KMS-11 (cell line): ENCODE measurements at regions not wholly inside any gene's neighbourhood (a gene's known extent, or its start where the extent isn't known, plus 50 kb on each side); places are given as distances from the start of the nearest gene placed in this dataset.

Experiments used
- H2AFZ ChIP-seq: fragments of 200-600 bp; sonication (generic); 2 replicates; pipeline ENCODE4 v1.6.1; 2016; ENCODE audit warnings: antibody characterized with exemption, mixed run types, low read depth
- H3K27ac ChIP-seq: fragments of 200-600 bp; sonication (generic); 2 replicates; pipeline ENCODE4 v1.6.1; 2016; ENCODE audit warnings: mild to moderate bottlenecking, mixed run types
- H3K27me3 ChIP-seq: fragments of 200-600 bp; sonication (generic); 2 replicates; pipeline ENCODE4 v1.6.1; 2017; ENCODE audit warnings: mild to moderate bottlenecking, low read depth, mixed run types, moderate library complexity; ENCODE audit not compliant: insufficient read depth
- H3K36me3 ChIP-seq: fragments of 200-600 bp; sonication (generic); 2 replicates; pipeline ENCODE4 v1.6.1; 2017; ENCODE audit warnings: mild to moderate bottlenecking, mixed run types; ENCODE audit not compliant: insufficient read depth
- H3K4me1 ChIP-seq: fragments of 200-600 bp; sonication (generic); 2 replicates; pipeline ENCODE4 v1.6.1; 2016; ENCODE audit warnings: mild to moderate bottlenecking, low read depth, mixed run types; ENCODE audit not compliant: poor library complexity, severe bottlenecking
- H3K4me2 ChIP-seq: fragments of 200-600 bp; sonication (generic); 2 replicates; pipeline ENCODE4 v1.7.0; 2016; ENCODE audit warnings: mild to moderate bottlenecking, mixed run types
- H3K4me3 ChIP-seq: fragments of 200-600 bp; sonication (generic); IDR thresholded peaks from 2 replicates; pipeline ENCODE4 v1.6.1; 2017; ENCODE audit warnings: low read depth, low read length, mixed read lengths; ENCODE audit not compliant: insufficient read depth
- H3K79me2 ChIP-seq: fragments of 200-600 bp; sonication (generic); 2 replicates; pipeline ENCODE4 v1.6.1; 2016; ENCODE audit warnings: low read depth, mixed run types; ENCODE audit not compliant: insufficient read depth
- H3K9ac ChIP-seq: fragments of 200-600 bp; sonication (generic); 2 replicates; pipeline ENCODE4 v1.6.1; 2016; ENCODE audit warnings: mild to moderate bottlenecking, mixed run types
- H4K20me1 ChIP-seq: fragments of 200-600 bp; sonication (generic); 2 replicates; pipeline ENCODE4 v1.6.1; 2016; ENCODE audit warnings: mild to moderate bottlenecking, mixed run types; ENCODE audit not compliant: insufficient read depth
- TF ChIP-seq, protein P1 (sequence below): fragments of 200-600 bp; sonication (generic); conservative IDR thresholded peaks from 2 replicates; pipeline ENCODE4 v1.6.1; 2017; ENCODE audit warnings: low read depth, mild to moderate bottlenecking, antibody characterized with exemption, low read length, moderate library complexity, mixed read lengths

GRCh38 chr3:6580808-6581207 lies 280.1 kb upstream of the GRM7 start:
- Histone ChIP-seq H2AFZ (no peak overlapping the region), H3K4me3 (no peak overlapping the region), H3K27me3 (no peaks in the 10 kb centered on the region), H4K20me1 (no peaks in the 10 kb centered on the region), H3K36me3 (no peaks in the 10 kb centered on the region), H3K4me1 (no peaks in the 10 kb centered on the region), H3K9ac (no peak overlapping the region), H3K27ac (no peak overlapping the region), H3K79me2 (no peaks in the 10 kb centered on the region), H3K4me2 (no peak overlapping the region)
- TF ChIP-seq, protein P1, sequence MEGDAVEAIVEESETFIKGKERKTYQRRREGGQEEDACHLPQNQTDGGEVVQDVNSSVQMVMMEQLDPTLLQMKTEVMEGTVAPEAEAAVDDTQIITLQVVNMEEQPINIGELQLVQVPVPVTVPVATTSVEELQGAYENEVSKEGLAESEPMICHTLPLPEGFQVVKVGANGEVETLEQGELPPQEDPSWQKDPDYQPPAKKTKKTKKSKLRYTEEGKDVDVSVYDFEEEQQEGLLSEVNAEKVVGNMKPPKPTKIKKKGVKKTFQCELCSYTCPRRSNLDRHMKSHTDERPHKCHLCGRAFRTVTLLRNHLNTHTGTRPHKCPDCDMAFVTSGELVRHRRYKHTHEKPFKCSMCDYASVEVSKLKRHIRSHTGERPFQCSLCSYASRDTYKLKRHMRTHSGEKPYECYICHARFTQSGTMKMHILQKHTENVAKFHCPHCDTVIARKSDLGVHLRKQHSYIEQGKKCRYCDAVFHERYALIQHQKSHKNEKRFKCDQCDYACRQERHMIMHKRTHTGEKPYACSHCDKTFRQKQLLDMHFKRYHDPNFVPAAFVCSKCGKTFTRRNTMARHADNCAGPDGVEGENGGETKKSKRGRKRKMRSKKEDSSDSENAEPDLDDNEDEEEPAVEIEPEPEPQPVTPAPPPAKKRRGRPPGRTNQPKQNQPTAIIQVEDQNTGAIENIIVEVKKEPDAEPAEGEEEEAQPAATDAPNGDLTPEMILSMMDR = no peak

- H3K27me3 ChIP-seq = no peaks in the 10 kb centered on the region
- no peaks in the 10 kb centered on the region for H3K4me1 ChIP-seq
- no peak overlapping the region for H3K4me3 ChIP-seq
- H3K9ac ChIP-seq = no peak overlapping the region
- H3K27ac ChIP-seq = no peak overlapping the region
- no peaks in the 10 kb centered on the region for H3K79me2 ChIP-seq
- H3K4me2 ChIP-seq = no peak overlapping the region
- no peaks in the 10 kb centered on the region for H3K36me3 ChIP-seq
- TF ChIP-seq, protein P1 = no peak
- no peaks in the 10 kb centered on the region for H4K20me1 ChIP-seq
- no peak overlapping the region for H2AFZ ChIP-seq
Observed at GRCh38 chr3:6585360-6585759, 275.6 kb upstream of the GRM7 start.

GRCh38 chr3:6600237-6600636 lies 260.7 kb upstream of the GRM7 start:
- H3K27ac ChIP-seq = no peak overlapping the region
- no peaks in the 10 kb centered on the region for H4K20me1 ChIP-seq
- no peaks in the 10 kb centered on the region for H3K79me2 ChIP-seq
- no peak overlapping the region for H3K4me2 ChIP-seq
- TF ChIP-seq, protein P1 = no peak
- no peaks in the 10 kb centered on the region for H3K4me1 ChIP-seq
- no peak overlapping the region for H3K4me3 ChIP-seq
- no peaks in the 10 kb centered on the region for H3K36me3 ChIP-seq
- H2AFZ ChIP-seq = no peak overlapping the region
- H3K9ac ChIP-seq = no peak overlapping the region
- H3K27me3 ChIP-seq = no peaks in the 10 kb centered on the region

DNA sequence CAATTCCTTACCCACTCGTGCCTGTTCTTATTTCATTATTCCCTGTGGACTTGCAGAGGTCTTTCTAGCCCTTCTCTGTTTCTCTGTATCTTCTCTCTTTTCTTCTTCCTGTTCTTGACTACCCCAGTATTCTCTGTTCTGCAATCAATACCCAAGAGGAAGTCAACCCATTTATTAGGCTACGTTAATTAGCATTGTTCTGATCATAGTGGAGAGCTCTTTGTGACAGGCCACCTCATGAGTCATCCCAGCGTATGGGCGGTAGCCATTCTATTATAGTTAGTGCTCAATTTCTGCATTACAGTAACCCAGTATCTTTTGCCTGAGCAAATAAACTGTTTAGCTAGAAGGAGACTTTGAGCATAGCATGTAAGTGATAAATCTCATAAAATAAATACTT lies 259.5 kb upstream of the GRM7 start:
- H3K36me3 ChIP-seq = no peaks in the 10 kb centered on the region
- no peaks in the 10 kb centered on the region for H3K27me3 ChIP-seq
- no peak overlapping the region for H3K27ac ChIP-seq
- H3K4me1 ChIP-seq = no peaks in the 10 kb centered on the region
- no peak overlapping the region for H3K9ac ChIP-seq
- no peak overlapping the region for H3K4me3 ChIP-seq
- H3K4me2 ChIP-seq = no peak overlapping the region
- H3K79me2 ChIP-seq = no peaks in the 10 kb centered on the region
- TF ChIP-seq, protein P1 = no peak
- H2AFZ ChIP-seq = no peak overlapping the region
- no peaks in the 10 kb centered on the region for H4K20me1 ChIP-seq
